ENCODE measurements at regions not wholly inside any gene's neighbourhood (a gene's known extent, or its start where the extent isn't known, plus 50 kb on each side); places are given as distances from the start of the nearest gene placed in this dataset.

DNA sequence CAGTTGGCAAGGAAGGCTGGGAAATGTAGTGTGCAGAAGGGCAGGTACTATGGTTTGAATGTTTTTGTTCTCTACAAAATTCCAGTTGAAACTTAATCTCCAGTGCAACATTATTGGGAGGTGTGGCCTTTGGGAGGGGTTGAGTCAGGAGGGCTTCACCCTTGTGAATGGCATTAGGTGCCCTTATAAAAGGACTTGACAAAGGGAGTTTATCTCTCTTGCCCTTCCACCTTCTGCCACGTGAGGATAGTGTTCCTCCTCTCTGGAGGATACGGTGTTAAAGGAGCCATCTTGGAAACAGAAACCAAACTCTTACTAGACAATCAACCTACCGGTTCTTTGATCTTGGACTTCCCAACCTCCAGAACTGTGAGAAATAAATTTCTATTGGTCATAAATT is 82.2 kb upstream of the LRFN2 start:
- Histone ChIP-seq H3K9me3 (ENCODE audit: insufficient read depth, low read depth) (no peaks in the 10 kb centered on the region; the same call in 1 of the 2 replicates), H3K4me2 (no peak overlapping the region), H3K4me1 (replicated peaks; ENCODE audit: insufficient read depth) (no peaks in the 10 kb centered on the region), H3K79me2 (ENCODE audit: low read depth) (no peaks in the 10 kb centered on the region), H3F3A (ENCODE audit: insufficient read depth, low read depth) (no peaks in the 10 kb centered on the region), H2AFZ (no peak overlapping the region), H3K27ac (no peak overlapping the region), H3K4me3 (no peak overlapping the region), H4K20me1 (ENCODE audit: insufficient read depth) (no peaks in the 10 kb centered on the region), H3K36me3 (ENCODE audit: low read depth) (no peaks in the 10 kb centered on the region), H3K27me3 (ENCODE audit: insufficient read depth, low read depth) (peaks cover 28% of the 10 kb centered on the region), H3K9me2 (ENCODE audit: insufficient read depth) (no peaks in the 10 kb centered on the region)
- no peak for DNase-seq
- TF ChIP-seq, protein P1, sequence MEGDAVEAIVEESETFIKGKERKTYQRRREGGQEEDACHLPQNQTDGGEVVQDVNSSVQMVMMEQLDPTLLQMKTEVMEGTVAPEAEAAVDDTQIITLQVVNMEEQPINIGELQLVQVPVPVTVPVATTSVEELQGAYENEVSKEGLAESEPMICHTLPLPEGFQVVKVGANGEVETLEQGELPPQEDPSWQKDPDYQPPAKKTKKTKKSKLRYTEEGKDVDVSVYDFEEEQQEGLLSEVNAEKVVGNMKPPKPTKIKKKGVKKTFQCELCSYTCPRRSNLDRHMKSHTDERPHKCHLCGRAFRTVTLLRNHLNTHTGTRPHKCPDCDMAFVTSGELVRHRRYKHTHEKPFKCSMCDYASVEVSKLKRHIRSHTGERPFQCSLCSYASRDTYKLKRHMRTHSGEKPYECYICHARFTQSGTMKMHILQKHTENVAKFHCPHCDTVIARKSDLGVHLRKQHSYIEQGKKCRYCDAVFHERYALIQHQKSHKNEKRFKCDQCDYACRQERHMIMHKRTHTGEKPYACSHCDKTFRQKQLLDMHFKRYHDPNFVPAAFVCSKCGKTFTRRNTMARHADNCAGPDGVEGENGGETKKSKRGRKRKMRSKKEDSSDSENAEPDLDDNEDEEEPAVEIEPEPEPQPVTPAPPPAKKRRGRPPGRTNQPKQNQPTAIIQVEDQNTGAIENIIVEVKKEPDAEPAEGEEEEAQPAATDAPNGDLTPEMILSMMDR (conservative IDR thresholded peaks at IDR 0.05) = no peak
- no peak for TF ChIP-seq EZH2 (IDR thresholded peaks at IDR 0.05; ENCODE audit: low read depth)
- BruUV-seq (replicated peaks) = no TSS peak
- intact Hi-C loops (cut with micrococcal nuclease; ENCODE audit: unreplicated experiment) = no loop called here
- POLR2A ChIA-PET (ENCODE audit: unreplicated experiment) = no interaction called here
- CTCF ChIA-PET = no interaction called here

DNA sequence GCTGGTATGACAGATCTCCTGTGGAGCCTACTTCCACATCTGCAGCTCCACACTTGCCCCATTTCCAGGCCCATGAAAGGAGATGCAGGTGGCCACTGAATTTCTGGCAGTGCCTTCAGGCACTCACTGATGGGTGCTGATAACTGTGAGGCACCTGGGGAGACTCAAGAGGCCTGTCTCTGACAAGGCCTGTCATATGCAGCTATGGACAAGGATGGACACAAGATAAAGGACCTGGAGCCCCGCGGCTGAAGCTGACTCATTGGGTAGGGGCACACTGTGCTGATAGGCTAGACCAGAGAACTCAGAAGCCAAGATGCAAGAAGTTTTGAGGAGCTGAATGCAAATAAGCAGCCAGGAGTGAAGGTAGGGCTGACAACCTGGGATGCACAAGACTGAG is 81.0 kb upstream of the LRFN2 start:
- intact Hi-C loops (cut with micrococcal nuclease; ENCODE audit: unreplicated experiment) = no loop called here
- Histone ChIP-seq H2AFZ (no peak overlapping the region), H3K79me2 (ENCODE audit: low read depth) (no peaks in the 10 kb centered on the region), H3K36me3 (ENCODE audit: low read depth) (no peaks in the 10 kb centered on the region), H3F3A (ENCODE audit: insufficient read depth, low read depth) (no peaks in the 10 kb centered on the region), H3K9me3 (ENCODE audit: insufficient read depth, low read depth) (no peaks in the 10 kb centered on the region; the same call in 1 of the 2 replicates), H3K9me2 (ENCODE audit: insufficient read depth) (no peaks in the 10 kb centered on the region), H3K4me1 (replicated peaks; ENCODE audit: insufficient read depth) (no peaks in the 10 kb centered on the region), H3K27ac (no peak overlapping the region), H3K4me3 (no peak overlapping the region), H3K27me3 (ENCODE audit: insufficient read depth, low read depth) (peaks cover 21% of the 10 kb centered on the region), H3K4me2 (no peak overlapping the region), H4K20me1 (ENCODE audit: insufficient read depth) (no peaks in the 10 kb centered on the region)
- DNase-seq = no peak
- TF ChIP-seq, protein P1 (conservative IDR thresholded peaks at IDR 0.05) = no peak
- TF ChIP-seq EZH2 (IDR thresholded peaks at IDR 0.05; ENCODE audit: low read depth) = no peak
- ChIA-PET POLR2A (ENCODE audit: unreplicated experiment) (no interaction called here), CTCF (no interaction called here)
- no TSS peak for BruUV-seq (replicated peaks)

DNA sequence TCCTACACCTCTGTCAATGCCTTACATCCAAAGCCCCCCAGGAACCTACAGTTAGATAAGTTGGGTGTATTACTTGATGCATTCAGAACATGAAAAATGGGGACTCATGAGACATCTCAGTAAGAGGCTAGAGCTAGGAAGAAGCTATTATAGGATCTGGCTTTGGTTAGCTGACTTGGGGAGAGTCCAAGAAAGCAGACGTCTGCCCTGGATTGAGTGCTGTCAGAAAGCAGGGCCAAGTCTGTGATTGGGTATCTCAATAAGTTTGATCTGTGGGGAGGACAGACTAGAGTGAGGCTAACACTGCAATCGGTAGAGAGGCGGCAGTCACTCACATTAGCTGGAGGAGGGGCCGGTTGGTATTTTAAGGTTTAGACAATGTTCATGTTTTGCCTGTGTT is 79.4 kb upstream of the LRFN2 start:
- CTCF ChIA-PET = no interaction called here
- BruUV-seq (replicated peaks) = no TSS peak

More for the DNA sequence above, 79.4 kb upstream of the LRFN2 start:
- POLR2A ChIA-PET (ENCODE audit: unreplicated experiment) = no interaction called here
- Histone ChIP-seq H2AFZ (no peak overlapping the region), H3K9me2 (ENCODE audit: insufficient read depth) (no peaks in the 10 kb centered on the region), H3K27ac (no peak overlapping the region), H3K79me2 (ENCODE audit: low read depth) (no peaks in the 10 kb centered on the region), H3K27me3 (ENCODE audit: insufficient read depth, low read depth) (peaks cover 10% of the 10 kb centered on the region; the same call in 1 of the 2 replicates), H3K4me1 (replicated peaks; ENCODE audit: insufficient read depth) (no peaks in the 10 kb centered on the region), H3F3A (ENCODE audit: insufficient read depth, low read depth) (no peaks in the 10 kb centered on the region), H3K4me3 (no peak overlapping the region), H4K20me1 (ENCODE audit: insufficient read depth) (no peaks in the 10 kb centered on the region), H3K4me2 (no peak overlapping the region), H3K9me3 (ENCODE audit: insufficient read depth, low read depth) (no peaks in the 10 kb centered on the region; the same call in 1 of the 2 replicates), H3K36me3 (ENCODE audit: low read depth) (no peaks in the 10 kb centered on the region)
- TF ChIP-seq, protein P1 (conservative IDR thresholded peaks at IDR 0.05) = no peak
- no peak for TF ChIP-seq EZH2 (IDR thresholded peaks at IDR 0.05; ENCODE audit: low read depth)
- intact Hi-C loops (cut with micrococcal nuclease; ENCODE audit: unreplicated experiment) = no loop called here
- no peak for DNase-seq

Data from PC-9 (cell line).